Activated CD4-positive, alpha-beta T cell treated with anti-CD3 and anti-CD28 coated beads, Interleukin-2, amount 50 U/mL, for 48 hours (primary cell): ENCODE measurements at regions not wholly inside any gene's neighbourhood (a gene's known extent, or its start where the extent isn't known, plus 50 kb on each side); places are given as distances from the start of the nearest gene placed in this dataset.

Source experiments
- DNase-seq, 2 experiments: peaks; one replicate each; pipeline ENCODE4 v3.0.0-alpha.2; 2020

DNA sequence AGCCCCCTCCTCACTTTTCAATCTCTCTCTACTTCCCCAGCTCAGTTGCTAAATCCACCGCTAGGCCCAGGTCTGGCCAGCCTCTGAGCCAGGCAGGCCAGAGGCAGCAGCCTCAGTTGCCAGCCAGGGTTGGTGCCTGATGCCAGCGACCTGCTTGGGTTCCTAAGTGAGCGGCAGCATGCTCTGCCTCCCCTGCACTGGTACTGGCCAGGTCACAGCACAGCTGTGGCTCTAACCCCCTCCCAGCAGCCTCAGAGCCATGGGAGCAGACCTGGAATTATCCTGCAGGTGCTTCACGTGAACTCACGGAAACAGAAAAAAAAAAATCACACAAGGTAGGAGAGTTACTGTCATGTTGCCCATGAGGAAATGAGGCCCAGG, 82.5 kb upstream of the ATF3 start:
- DNase-seq = no peak

GRCh38 chr1:212528501-212528900, 80.1 kb upstream of the ATF3 start:
- DNase-seq = no peak

- no peak for DNase-seq
Measured at GRCh38 chr1:212529211-212529741, 79.3 kb upstream of the ATF3 start.

DNA sequence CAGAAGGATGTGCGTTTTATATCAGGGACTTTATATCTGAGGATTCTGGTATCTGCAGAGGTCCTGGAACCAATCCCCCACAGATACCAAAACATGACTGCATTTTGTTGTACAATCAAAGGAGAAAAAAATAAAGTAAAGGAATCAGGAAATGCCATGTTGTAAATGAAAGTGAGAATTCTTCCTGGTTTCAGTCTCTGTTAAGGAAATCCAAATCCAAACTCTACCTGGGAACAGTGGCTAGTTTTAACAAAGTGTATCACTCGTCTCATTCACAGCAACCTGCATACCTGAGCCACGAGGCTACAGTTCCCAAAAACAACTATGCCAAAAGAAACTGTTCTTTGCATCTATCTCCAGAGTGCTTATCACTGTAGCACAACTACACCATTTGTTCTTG, 77.3 kb upstream of the ATF3 start:
- no peak for DNase-seq

- DNase-seq = no peak
Measured at GRCh38 chr1:212531796-212532195, 76.8 kb upstream of the ATF3 start.

DNA sequence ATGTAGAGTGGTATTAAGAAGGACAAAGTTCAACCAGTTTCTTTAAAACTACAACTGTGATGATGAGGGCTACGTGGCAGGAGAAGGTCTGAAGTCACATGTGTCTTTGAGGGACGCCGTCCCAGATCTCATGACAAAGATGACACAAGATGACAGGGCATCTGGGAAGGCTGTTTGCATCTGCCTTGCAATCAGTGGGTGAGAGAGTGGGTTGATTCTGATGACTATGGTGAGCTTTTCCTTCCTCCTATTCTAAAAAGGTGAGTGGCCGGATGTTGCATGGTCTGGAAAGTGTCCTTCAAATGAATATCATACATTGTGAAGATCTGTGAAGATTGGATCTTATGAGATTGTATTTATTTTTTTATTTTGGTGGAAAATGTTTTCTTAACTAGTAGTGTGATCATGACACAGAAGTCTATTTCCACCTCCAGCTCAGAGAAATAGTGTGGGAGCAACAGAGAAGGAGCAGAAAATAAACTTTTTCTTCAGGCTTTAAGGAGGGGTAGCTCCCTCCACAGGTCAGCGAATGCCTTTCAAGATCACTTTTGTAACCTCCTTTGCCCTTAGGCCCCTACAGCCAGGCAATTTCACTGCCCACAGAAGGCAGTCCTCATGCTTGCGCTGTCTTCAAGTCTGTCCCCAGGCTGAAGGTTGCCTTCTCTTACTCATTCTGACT, 76.0 kb upstream of the ATF3 start:
- no peak for DNase-seq

DNA sequence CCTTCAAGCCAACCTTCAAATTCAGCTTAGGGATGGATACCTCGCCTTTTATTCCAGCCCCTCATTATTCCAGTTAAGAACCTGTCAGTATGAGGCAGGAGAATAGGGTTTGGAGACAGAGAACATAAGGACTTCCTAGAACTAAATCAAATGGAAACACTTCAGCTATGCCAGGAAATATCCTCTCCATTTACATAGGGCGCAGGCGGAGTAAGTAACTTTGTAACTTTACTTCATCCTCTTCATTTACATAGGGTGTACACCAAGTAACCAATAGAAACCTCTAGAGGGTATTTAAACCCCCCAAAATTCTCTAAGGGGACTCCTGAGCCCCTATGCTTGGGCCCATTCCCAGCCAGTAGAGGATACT, 75.4 kb upstream of the ATF3 start:
- no peak for DNase-seq

- no peak for DNase-seq
Measured at GRCh38 chr1:212536586-212536985, 72.0 kb upstream of the ATF3 start.

- no peak for DNase-seq
Measured at GRCh38 chr1:212537610-212538009, 71.0 kb upstream of the ATF3 start.

DNA sequence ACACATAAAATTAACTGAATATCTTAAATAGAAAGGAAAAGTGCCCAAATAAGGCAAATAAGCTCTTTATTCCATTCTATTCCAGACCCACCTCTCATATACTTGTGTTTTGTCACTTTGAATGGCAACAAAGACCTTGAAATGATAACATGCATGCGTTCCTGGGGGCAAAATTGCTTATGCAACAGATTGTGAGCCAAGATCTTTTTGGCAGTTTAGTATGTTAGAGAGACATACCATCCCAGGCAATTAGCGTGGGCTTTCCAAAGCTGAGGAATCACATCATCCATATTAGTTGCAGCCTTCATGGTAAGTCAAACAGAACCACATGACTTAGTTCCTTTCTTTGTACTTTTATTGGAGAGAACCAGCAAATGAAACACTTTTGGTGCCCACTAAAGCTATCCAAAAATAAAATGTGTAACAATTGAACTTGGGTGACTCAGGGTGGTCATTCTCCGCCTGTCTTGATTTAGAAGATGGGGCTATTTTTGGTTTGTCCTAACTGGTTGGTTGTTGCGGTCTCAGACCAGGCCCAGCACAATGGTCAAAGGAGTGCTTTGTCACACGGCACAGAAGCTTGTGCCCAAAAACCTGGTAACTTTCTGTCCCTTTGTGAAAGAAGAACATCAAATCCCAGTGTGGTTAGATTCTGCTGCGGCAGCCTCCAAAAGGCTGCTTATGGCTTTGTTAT, 68.7 kb upstream of the ATF3 start:
- no peak for DNase-seq

DNA sequence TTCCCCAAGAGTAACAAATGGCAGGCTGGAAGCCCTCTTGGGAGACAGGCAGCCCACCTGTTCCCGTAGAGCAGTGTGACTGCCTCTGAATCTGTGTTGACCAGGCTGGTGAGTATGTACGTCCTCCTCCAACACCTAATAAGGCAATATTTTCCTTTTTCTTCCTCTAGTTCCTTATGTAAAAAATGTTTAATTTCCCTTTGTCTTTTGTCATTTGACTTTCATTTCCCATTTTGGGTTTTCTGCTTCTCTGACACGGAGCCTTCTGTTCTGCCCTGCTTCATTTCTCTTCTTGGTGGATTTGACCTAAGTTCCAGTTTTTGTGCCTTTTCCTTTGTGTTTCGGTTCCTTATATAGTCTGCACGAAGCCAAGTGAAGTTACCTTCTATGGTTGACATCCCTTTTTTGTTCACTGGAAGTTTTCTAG, 65.8 kb upstream of the ATF3 start:
- DNase-seq = no peak

DNA sequence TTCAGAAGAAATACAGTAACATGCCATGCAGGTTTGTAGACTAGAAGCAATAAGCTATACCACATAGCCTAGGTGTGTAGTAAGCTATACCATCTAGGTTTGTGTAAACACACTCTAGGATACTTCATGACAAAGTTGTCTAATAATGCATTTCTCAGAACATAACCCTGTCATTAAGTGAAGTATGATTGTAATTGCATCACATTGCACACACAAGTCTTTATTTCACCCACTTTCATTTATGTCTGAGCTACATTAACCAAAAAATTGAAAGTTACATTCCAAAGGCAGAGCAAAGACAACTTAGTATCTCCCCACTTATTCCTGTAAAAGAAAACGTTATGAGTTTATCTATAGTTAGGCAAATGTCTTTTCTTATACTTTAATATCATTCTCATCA, 64.5 kb upstream of the ATF3 start:
- DNase-seq = no peak

DNA sequence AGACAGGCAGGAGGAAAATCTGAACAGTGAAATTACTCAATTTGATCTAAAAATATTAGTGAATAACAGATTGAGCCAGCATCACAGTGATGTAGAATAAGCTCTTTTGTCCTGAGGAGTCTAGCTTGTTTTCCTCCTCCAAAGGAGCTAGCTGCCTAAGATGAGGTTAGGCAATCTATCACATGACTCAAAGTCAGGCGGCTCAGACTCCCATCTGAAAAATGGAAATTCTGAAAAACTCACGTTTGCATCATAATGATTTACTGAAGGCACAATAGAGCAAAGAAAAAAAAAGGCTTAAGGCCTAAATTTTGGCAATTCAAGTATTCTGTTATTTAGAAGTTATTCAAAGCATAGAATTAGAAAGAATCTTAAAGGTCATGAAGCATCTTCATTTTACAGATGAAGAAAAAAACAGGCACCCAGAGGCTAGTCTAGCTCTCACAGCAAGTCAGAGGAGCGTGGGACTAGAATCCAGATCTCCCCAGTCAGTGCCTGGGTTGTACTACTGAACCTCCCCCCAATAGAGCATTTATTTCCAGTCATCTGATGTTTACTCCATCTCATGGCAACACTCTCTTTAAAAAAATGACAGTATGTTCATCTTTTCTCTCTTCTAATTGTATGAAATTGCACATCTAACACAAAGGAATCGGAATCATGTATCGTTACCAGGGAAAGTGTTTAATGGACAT, 62.5 kb upstream of the ATF3 start:
- DNase-seq = no peak

GRCh38 chr1:212549503-212550017, 59.0 kb upstream of the ATF3 start:
- no peak for DNase-seq

- no peak for DNase-seq
Measured at GRCh38 chr1:212551929-212552328, 56.6 kb upstream of the ATF3 start.

- no peak for DNase-seq
Measured at GRCh38 chr1:212553676-212554075, 54.9 kb upstream of the ATF3 start.

DNA sequence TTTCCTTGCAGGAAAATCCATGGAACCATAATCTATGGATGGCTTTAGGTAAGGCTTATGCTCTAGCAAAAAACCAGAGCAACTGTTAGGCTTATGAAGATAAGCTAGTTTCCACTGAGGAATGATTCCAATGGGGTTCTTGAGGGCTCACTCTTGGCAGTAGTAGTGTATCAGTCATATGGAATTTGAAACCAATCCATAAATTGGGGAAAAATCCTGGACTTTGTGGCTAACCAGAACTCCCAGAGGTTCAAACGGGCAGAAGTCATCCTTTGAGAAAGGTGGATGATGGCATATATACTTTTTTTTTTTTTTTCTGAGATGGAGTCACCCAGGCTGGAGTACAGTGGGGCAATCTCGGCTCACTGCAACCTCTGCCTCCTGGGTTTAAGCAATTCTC, 54.2 kb upstream of the ATF3 start:
- DNase-seq = no peak

GRCh38 chr1:212555426-212555825, 53.1 kb upstream of the ATF3 start:
- DNase-seq = no peak

- DNase-seq = no peak
Measured at GRCh38 chr1:212556822-212557549, 51.6 kb upstream of the ATF3 start.

DNA sequence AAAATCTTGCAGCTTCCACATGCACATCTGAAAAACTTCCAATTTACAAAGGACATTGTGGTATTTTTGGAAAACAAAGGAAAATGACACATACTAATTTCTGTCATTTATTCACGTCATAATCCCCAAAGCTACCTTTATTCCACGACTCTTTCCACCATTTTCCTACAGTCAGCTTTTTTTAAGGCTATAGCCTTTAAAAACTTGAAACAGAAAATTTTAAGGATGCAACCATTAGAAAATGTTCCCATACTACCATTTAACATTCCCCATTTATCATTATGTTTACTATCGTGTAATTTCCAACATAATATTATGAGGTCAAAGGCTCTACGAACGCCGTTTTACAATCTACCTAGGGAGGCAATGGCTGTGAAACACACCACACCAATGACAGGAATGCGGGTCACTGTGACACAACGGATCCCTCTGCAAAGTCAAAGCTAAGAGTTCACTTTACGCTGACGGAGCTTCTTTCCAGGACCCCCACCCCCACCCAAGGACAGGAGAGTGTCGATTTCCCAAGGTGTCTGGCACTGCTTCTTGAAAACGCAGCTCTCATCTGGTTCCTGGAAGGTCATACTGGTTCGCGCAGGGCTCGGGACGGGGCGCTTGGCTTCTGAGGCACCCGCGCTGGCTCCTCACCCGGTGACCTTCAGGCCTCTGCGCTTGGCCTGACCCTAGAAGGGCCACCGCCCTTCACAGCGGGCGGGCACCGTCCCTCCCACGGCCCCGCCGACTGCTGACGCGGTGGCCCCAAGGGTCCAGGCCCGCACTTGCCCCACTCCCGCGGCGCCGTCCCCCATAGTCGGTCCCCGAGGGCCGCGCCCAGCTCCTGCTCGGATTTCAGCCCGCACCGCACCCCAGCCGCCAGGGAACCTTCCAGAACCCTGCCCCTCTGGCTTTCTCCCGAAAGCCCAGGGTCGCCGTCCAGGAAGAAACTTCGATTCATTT, 50.5 kb upstream of the ATF3 start:
- DNase-seq = no peak

- peak; percentile 87 to 88 for DNase-seq
Measured at GRCh38 chr1:212558693-212559480, 49.7 kb upstream of the ATF3 start.
